WTC11 (cell line): ENCODE measurements at regions not wholly inside any gene's neighbourhood (a gene's known extent, or its start where the extent isn't known, plus 50 kb on each side); places are given as distances from the start of the nearest gene placed in this dataset.

Experiments
- ATAC-seq: fragments of 200-7000 bp; cut with Tn5 transposase; 2 replicates; pipeline ENCODE4 v1.10.0; 2021; ENCODE audit warnings: mild to moderate bottlenecking, moderate library complexity
- CTCF ChIA-PET: fragments of 300-600 bp; sonication (Branson Sonifier 250); formaldehyde crosslinking; loops from one replicate; lab custom pipeline; 2021; ENCODE audit warnings: antibody characterized with exemption; lab: Charles Lee
- POLR2A ChIA-PET: fragments of 350-600 bp; sonication (Branson Sonifier 250); formaldehyde crosslinking; loops from one replicate; lab custom pipeline; 2021; ENCODE audit warnings: antibody characterized with exemption; lab: Charles Lee
- DNase-seq: peaks from one replicate; pipeline ENCODE4 v3.0.0; 2021; ENCODE audit warnings: low spot score
- H3K27ac Mint-ChIP-seq: 2 replicates; pipeline ENCODE4 v1.8.0; 2021; ENCODE audit warnings: mixed read lengths
- H3K27me3 Mint-ChIP-seq: 2 replicates; pipeline ENCODE4 v1.8.0; 2021; ENCODE audit warnings: low read depth, mild to moderate bottlenecking, moderate library complexity, mixed read lengths
- H3K36me3 Mint-ChIP-seq: 2 replicates; pipeline ENCODE4 v1.8.0; 2021; ENCODE audit warnings: mixed read lengths
- H3K4me1 Mint-ChIP-seq: 2 replicates; pipeline ENCODE4 v1.8.0; 2022; ENCODE audit warnings: mixed read lengths
- H3K4me3 Mint-ChIP-seq: 2 replicates; pipeline ENCODE4 v1.8.0; 2021; ENCODE audit warnings: mild to moderate bottlenecking, moderate library complexity, mixed read lengths
- H3K9me3 Mint-ChIP-seq: 2 replicates; pipeline ENCODE4 v1.8.0; 2021; ENCODE audit warnings: mixed read lengths
- ATF6 ChIP-seq: sonication (generic); formaldehyde crosslinking; IDR thresholded peaks from 2 replicates; pipeline ENCODE4 v1.8.1; 2023; ENCODE audit warnings: mild to moderate bottlenecking, missing genetic modification reagents
- CBFB ChIP-seq: sonication (generic); formaldehyde crosslinking; IDR thresholded peaks from 2 replicates; pipeline ENCODE4 v1.8.1; 2022; ENCODE audit warnings: mild to moderate bottlenecking, low read depth, missing genetic modification reagents
- FOXK1 ChIP-seq: sonication (generic); formaldehyde crosslinking; IDR thresholded peaks from 2 replicates; pipeline ENCODE4 v1.8.0; 2022; ENCODE audit warnings: mild to moderate bottlenecking, moderate library complexity, missing genetic modification reagents
- GABPB1 ChIP-seq: sonication (generic); formaldehyde crosslinking; IDR thresholded peaks from 2 replicates; pipeline ENCODE4 v1.8.1; 2023; ENCODE audit warnings: mild to moderate bottlenecking, missing genetic modification reagents
- MYBL2 ChIP-seq: sonication (generic); formaldehyde crosslinking; IDR thresholded peaks from 2 replicates; pipeline ENCODE4 v1.8.1; 2023; ENCODE audit warnings: mild to moderate bottlenecking, moderate library complexity, missing genetic modification reagents
- NR3C1 ChIP-seq: sonication (generic); formaldehyde crosslinking; conservative IDR thresholded peaks from 2 replicates; pipeline ENCODE4 v1.8.1; 2023; ENCODE audit warnings: low read depth, mild to moderate bottlenecking, missing genetic modification reagents
- SMAD3 ChIP-seq: sonication (generic); formaldehyde crosslinking; IDR thresholded peaks from 2 replicates; pipeline ENCODE4 v1.8.0; 2022; ENCODE audit warnings: missing genetic modification reagents, mild to moderate bottlenecking, borderline replicate concordance
- SOX15 ChIP-seq: fragments of 250-450 bp; sonication (Bioruptor Pico); IDR thresholded peaks from 2 replicates; pipeline ENCODE4 v1.9.0; 2021; ENCODE audit warnings: mild to moderate bottlenecking
- SP1 ChIP-seq: sonication (generic); formaldehyde crosslinking; conservative IDR thresholded peaks from 2 replicates; pipeline ENCODE4 v1.8.1; 2022; ENCODE audit warnings: missing genetic modification reagents
- ZNF219 ChIP-seq: sonication (generic); formaldehyde crosslinking; IDR thresholded peaks from 2 replicates; pipeline ENCODE4 v1.8.0; 2023; ENCODE audit warnings: missing genetic modification reagents, mild to moderate bottlenecking, borderline replicate concordance
- ZNF671 ChIP-seq: fragments of 250-450 bp; sonication (Bioruptor Pico); IDR thresholded peaks from 2 replicates; pipeline ENCODE4 v1.8.0; 2021; ENCODE audit warnings: mild to moderate bottlenecking
- TF ChIP-seq, protein P1 (sequence below): sonication (generic); formaldehyde crosslinking; IDR thresholded peaks from 2 replicates; pipeline ENCODE4 v1.8.1; 2022; ENCODE audit warnings: mild to moderate bottlenecking, moderate library complexity, missing genetic modification reagents
- TF ChIP-seq, protein P2 (sequence below): sonication (generic); formaldehyde crosslinking; IDR thresholded peaks from 2 replicates; pipeline ENCODE4 v1.8.1; 2023; ENCODE audit warnings: mild to moderate bottlenecking, moderate library complexity, missing genetic modification reagents
- TF ChIP-seq, protein P3 (sequence below): fragments of 250-450 bp; sonication (Bioruptor Pico); IDR thresholded peaks from 2 replicates; pipeline ENCODE4 v1.9.0; 2021; ENCODE audit warnings: moderate library complexity, mild to moderate bottlenecking, inconsistent platforms, borderline replicate concordance
- TF ChIP-seq, protein P4 (sequence below): fragments of 250-450 bp; sonication (Bioruptor Pico); IDR thresholded peaks from 2 replicates; pipeline ENCODE4 v1.9.0; 2021; ENCODE audit warnings: mild to moderate bottlenecking, borderline replicate concordance
- TF ChIP-seq, protein P5 (sequence below): fragments of 250-450 bp; sonication (Bioruptor Pico); IDR thresholded peaks from 2 replicates; pipeline ENCODE4 v1.8.0; 2021; ENCODE audit warnings: mild to moderate bottlenecking

- Mint-ChIP-seq H3K9me3 (peaks cover 42% of the 10 kb centered on the region), H3K27ac (no peak overlapping the region), H3K36me3 (peaks cover 17% of the 10 kb centered on the region), H3K4me3 (no peak overlapping the region), H3K4me1 (peaks cover 20% of the 10 kb centered on the region), H3K27me3 (no peaks in the 10 kb centered on the region)
- CTCF ChIA-PET: no interaction called here
- TF ChIP-seq MYBL2 (CRISPR knock-in tag) (no peak), ATF6 (CRISPR knock-in tag) (no peak), FOXK1 (no peak), CBFB (CRISPR knock-in tag) (no peak), ZNF671 (no peak), SP1 (CRISPR knock-in tag) (no peak), SOX15 (CRISPR knock-in tag) (no peak), NR3C1 (CRISPR knock-in tag) (no peak), GABPB1 (no peak), ZNF219 (CRISPR knock-in tag) (no peak), SMAD3 (no peak)
- TF ChIP-seq, protein P1, sequence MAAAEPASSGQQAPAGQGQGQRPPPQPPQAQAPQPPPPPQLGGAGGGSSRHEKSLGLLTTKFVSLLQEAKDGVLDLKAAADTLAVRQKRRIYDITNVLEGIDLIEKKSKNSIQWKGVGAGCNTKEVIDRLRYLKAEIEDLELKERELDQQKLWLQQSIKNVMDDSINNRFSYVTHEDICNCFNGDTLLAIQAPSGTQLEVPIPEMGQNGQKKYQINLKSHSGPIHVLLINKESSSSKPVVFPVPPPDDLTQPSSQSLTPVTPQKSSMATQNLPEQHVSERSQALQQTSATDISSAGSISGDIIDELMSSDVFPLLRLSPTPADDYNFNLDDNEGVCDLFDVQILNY (CRISPR knock-in tag): no peak
- TF ChIP-seq, protein P2, sequence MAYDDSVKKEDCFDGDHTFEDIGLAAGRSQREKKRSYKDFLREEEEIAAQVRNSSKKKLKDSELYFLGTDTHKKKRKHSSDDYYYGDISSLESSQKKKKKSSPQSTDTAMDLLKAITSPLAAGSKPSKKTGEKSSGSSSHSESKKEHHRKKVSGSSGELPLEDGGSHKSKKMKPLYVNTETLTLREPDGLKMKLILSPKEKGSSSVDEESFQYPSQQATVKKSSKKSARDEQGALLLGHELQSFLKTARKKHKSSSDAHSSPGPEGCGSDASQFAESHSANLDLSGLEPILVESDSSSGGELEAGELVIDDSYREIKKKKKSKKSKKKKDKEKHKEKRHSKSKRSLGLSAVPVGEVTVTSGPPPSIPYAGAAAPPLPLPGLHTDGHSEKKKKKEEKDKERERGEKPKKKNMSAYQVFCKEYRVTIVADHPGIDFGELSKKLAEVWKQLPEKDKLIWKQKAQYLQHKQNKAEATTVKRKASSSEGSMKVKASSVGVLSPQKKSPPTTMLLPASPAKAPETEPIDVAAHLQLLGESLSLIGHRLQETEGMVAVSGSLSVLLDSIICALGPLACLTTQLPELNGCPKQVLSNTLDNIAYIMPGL (CRISPR knock-in tag): no peak
- TF ChIP-seq, protein P3, sequence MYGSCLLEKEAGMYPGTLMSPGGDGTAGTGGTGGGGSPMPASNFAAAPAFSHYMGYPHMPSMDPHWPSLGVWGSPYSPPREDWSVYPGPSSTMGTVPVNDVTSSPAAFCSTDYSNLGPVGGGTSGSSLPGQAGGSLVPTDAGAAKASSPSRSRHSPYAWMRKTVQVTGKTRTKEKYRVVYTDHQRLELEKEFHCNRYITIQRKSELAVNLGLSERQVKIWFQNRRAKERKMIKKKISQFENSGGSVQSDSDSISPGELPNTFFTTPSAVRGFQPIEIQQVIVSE (CRISPR knock-in tag): no peak
- TF ChIP-seq, protein P4, sequence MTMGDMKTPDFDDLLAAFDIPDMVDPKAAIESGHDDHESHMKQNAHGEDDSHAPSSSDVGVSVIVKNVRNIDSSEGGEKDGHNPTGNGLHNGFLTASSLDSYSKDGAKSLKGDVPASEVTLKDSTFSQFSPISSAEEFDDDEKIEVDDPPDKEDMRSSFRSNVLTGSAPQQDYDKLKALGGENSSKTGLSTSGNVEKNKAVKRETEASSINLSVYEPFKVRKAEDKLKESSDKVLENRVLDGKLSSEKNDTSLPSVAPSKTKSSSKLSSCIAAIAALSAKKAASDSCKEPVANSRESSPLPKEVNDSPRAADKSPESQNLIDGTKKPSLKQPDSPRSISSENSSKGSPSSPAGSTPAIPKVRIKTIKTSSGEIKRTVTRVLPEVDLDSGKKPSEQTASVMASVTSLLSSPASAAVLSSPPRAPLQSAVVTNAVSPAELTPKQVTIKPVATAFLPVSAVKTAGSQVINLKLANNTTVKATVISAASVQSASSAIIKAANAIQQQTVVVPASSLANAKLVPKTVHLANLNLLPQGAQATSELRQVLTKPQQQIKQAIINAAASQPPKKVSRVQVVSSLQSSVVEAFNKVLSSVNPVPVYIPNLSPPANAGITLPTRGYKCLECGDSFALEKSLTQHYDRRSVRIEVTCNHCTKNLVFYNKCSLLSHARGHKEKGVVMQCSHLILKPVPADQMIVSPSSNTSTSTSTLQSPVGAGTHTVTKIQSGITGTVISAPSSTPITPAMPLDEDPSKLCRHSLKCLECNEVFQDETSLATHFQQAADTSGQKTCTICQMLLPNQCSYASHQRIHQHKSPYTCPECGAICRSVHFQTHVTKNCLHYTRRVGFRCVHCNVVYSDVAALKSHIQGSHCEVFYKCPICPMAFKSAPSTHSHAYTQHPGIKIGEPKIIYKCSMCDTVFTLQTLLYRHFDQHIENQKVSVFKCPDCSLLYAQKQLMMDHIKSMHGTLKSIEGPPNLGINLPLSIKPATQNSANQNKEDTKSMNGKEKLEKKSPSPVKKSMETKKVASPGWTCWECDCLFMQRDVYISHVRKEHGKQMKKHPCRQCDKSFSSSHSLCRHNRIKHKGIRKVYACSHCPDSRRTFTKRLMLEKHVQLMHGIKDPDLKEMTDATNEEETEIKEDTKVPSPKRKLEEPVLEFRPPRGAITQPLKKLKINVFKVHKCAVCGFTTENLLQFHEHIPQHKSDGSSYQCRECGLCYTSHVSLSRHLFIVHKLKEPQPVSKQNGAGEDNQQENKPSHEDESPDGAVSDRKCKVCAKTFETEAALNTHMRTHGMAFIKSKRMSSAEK (CRISPR knock-in tag): no peak
- TF ChIP-seq, protein P5, sequence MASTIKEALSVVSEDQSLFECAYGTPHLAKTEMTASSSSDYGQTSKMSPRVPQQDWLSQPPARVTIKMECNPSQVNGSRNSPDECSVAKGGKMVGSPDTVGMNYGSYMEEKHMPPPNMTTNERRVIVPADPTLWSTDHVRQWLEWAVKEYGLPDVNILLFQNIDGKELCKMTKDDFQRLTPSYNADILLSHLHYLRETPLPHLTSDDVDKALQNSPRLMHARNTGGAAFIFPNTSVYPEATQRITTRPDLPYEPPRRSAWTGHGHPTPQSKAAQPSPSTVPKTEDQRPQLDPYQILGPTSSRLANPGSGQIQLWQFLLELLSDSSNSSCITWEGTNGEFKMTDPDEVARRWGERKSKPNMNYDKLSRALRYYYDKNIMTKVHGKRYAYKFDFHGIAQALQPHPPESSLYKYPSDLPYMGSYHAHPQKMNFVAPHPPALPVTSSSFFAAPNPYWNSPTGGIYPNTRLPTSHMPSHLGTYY (CRISPR knock-in tag): no peak
- POLR2A ChIA-PET: no interaction called here
- DNase-seq: no peak
- ATAC-seq: no peak
These were observed 191.6 kb downstream of the C6orf118 start for GRCh38 chr6:165117806-165118205.
